COLO668 (cell line): ENCODE measurements at regions not wholly inside any gene's neighbourhood (a gene's known extent, or its start where the extent isn't known, plus 50 kb on each side); places are given as distances from the start of the nearest gene placed in this dataset.
"Not testable (repeated sequence)": the region's sequence is repeated elsewhere in the genome, so short reads cannot be mapped to it uniquely, and the experiment has no call there.

Experiments used
- DNase-seq: peaks from one replicate; lab custom pipeline; 2025; ENCODE audit not compliant: unreplicated experiment; lab: John Stamatoyannopoulos, UW

DNA sequence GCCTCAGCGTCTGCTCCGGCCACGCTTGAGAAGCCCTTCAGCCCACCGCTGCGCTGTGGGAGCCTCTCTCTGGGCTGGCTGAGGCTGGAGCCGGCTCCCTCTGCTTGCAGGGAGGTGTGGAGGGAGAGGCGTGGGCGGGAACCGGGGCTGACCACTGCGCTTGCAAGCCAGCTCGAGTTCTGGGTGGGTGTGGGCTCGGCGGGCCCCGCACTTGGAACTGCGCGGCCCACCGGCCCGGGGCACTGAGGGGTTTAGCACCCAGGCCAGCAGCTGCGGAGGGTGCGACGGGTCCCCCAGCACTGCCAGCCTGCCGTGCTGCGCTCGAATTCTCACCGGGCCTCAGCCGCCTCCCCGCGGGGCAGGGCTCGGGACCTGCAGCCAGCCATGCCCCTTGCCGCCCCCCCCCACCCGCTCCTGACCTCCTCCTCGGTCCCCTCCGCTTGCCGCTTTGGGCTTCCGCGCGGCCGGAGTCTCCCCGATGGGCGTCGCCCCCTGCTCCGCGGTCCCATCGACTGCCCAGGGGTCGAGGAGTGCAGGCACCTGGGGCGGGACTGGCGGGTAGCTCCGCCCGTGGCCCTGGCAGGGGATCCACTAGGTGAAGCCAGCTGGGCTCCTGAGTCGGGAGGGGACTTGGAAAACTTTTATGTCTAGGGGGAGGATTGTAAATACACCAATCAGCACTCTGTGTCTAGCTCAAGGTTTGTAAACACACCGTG, 106.7 kb downstream of the RAP2B start:
- DNase-seq = no peak

GRCh38 chr3:153269730-153270129, 107.7 kb downstream of the RAP2B start:
- no peak for DNase-seq

- DNase-seq = no peak
Measured at GRCh38 chr3:153273217-153273616, 111.2 kb downstream of the RAP2B start.

GRCh38 chr3:153273767-153274435, 111.9 kb downstream of the RAP2B start:
- no peak for DNase-seq

DNA sequence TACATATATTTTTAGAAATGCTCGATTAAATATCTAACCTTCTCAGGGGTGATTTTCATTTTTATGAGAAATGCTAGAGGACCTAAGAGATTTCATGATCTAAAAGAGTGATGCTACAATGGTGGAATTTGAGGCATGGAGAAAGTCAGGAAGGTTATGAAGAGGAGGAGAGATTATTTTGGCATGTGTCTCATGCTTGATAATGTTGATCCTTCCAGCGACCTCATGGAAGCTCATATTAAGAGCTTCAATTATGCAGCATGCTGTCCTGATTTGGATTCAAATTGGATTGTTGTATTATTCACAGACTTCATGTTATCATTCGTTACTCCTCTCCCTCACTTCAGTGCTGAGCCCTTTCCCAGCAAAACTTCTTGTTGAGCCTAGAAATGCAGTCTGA, 112.5 kb downstream of the RAP2B start:
- no peak for DNase-seq

DNA sequence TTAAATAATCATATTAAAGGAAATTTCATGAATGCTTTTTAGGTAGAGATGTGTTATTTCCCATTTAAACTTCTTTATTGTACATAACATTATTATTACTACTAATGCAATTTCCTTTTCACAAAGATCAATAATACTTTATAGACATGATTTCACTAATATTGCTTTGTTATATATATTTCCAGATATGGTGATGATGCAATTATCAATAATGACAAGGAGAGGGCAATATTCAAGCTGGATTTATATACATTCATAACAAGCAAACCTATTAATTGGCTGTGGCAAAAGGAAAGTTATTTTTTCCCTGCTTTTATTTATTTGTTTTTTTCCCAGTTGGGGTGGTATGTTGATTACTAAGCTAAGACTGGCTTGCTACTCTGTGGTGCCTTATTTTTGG, 113.5 kb downstream of the RAP2B start:
- DNase-seq = no peak

DNA sequence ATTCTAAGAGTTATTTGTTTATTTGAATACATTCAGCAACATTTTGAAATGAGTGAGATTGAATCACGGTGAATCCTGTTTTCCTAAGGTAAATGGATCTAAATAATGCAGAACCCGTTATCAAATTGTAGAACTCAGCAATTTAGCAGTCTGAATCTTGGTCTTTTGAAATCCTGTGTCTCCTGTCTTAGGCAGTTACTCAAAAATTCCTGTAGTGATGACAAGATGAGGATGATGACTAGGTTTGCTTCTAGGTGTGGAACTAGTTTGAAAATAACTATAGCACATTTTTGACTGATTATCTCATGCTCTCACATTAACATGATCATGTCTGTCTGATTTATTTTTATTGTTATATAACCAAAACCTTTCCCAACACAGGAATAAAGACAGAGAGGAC, 115.0 kb downstream of the RAP2B start:
- no peak for DNase-seq

DNA sequence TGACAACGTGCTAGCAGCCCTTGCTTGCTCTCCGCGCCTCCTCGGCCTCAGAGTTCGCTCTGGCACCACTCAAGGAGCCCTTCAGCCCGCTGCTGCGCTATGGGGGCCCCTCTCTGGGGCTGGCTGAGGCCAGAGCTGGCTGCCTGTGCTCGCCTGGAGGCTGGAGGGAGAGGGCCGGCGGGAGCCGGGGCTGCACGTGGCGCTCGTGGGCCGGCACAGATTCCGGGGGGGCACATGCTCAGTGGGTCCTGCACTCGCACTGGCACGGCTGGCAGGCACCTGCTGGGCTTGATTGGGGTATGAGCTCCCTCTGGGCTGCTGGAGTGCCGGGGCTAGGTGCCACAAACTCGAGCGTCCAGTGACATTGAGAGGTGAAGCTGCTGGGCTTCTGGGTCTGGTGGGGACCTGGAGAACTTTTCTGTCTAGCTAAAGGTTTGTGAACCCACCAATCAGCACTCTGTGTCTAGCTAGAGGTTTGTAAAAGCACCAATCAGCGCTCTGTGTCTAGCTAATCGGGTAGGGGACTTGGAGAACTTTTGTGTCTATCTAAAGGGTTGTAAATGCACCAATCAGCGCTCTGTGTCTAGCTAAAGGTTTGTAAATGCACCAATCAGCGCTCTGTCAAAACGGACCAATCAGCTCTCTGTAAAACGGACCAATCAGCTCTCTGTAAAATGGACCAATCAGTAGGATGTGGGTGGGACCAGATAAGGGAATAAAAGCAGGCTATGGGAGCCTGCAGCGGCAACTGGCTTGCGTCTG, 119.4 kb downstream of the RAP2B start:
- DNase-seq = not testable (repeated sequence)

- no peak for DNase-seq
Measured at GRCh38 chr3:153282355-153282754, 120.3 kb downstream of the RAP2B start.

DNA sequence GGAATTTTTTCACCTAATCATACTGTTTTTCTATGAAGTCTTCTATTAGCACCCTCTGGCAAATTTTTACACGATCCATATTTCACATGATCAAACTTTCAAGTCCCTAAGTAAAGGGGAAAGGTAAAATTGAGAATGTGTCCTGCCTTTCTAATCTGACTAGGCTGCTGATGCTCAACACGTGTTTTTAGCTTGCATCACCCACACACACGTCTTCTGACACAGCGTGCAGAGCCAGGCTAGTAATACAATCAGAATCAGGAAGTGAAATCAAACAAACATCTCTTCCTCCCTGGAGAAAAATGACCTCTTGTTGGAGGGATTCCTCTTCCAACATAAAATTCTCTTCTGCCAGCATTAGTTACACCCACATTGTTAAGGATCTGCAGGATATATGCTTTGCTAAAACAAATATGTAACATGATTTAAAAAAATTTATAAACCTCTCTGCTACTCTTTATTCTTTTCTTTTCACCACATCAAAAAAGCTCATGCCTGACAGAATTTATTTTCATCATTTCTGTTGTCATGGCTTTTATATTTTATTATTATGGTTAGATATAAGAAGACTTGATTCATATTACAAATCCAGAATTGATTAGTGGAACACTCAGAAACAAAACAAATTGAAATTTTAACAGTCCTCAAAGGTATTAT, 122.4 kb downstream of the RAP2B start:
- DNase-seq = no peak

DNA sequence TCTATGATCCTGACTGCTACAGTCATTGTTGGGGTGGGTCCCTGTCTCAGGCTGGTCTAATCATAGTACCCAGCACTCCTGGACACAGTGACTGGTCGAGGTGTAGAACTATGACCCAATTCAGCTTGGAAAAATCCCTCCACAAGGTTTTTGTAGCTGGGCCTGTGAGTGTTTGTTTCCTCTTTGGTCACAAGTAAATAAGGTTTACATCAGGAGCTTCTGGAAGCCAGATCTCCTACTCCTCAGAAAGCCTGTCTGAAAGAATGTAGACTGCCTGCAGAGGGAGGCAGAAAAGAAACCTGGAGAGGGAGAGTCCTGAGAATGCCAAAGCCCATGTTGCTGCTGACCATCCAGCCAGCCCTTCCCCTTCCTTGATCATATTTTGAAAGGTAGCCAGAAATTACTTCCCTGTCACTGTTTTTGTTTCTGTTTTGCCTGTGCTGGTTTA, 123.2 kb downstream of the RAP2B start:
- DNase-seq = no peak

- DNase-seq = no peak
Measured at GRCh38 chr3:153285982-153286381, 124.0 kb downstream of the RAP2B start.

GRCh38 chr3:153287017-153287416, 125.0 kb downstream of the RAP2B start:
- no peak for DNase-seq

DNA sequence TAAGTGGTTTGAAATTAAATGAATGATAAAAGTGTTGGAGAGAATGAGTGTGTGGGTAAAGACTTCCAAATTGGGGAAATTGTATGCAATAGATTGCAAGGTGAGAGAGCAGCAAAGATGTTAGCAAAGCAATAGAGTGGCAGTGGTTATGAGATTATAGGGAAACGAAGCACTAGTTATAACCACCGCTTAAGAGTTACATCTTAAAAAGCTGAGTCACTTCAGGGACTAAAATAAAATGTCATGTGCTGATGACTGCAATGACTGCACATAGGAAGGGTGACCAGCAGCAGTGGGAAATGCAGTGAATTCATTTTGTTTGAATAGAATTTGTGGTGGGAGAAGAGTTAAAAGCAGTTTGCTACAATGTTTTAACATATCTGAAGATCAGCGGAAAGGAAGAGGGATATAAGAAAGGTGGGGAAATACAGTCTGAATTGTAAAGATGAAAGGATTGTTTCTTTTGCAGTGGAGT, 127.3 kb downstream of the RAP2B start:
- DNase-seq = no peak

DNA sequence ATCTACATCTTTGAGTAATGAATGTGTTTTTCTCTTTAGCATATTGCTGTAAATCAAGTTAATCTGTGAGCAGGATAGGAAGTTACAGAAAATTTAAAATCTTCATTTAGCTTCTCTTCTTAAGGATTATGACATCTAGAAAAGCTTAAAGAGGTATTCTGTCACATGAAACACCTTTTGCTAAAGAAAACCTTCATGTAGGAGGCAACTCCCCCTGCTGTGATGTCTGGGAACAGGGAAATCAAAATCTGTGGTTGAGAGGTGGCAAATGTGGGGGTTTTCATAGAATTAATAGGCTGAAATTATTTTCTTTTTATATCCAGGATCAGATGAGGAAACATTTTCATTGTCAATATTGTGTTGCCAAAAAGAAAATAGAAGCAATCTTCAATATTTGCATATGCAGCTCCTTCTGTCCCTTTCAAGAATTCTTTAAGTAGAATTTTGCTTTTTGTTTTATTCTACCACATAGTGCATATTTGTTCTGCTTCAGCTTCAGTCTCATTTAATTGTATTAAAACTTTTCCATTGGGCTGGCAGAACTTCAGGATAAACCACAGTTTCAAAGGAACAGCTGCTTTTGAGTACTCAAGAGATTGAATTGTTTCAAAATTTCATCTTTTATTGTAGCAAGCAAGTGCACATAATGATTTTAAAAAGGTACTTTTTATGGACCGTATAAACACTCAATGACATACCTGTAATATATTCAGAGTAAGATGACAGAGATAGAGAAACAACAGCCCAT, 128.4 kb downstream of the RAP2B start:
- no peak for DNase-seq

- no peak for DNase-seq
Measured at GRCh38 chr3:153291059-153291685, 129.1 kb downstream of the RAP2B start.

DNA sequence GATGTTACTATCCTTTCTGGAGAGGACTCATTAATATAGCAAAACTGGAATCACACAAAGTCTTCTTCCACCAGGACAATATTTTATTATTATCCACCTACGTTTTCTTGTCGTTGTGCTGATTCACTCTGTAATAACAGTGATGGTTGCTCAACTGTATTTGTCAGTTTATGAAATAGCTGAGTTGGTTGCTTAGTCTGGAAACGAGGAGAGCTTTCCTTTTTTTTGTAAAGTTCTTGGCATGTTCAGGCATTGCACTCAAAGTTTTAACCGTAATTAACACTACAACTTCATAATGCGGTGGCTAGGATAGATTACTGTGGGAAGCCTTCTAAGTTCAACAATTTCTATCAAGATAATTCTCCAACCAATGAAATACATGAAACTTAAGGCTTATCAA, 131.2 kb downstream of the RAP2B start:
- DNase-seq = no peak

DNA sequence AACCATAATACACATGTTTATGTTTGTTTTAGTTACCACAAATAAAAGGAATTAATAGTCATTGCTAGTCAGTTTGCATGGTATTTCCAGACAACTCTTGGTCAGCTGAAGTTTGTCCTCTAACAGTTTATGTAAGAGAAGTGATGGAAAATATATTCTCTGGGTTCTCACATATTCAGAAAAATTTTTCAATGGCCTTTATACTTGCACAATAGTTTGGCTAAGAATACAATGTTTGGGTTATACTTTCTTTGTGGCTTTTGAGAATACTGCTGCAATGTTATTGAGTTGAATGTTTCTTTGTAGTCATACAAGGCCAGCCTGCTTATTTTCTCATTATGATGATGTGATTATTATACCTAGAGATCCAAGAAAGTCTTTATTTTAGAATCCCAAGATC, 133.9 kb downstream of the RAP2B start:
- DNase-seq = no peak

GRCh38 chr3:153305189-153305588, 143.2 kb downstream of the RAP2B start:
- no peak for DNase-seq

DNA sequence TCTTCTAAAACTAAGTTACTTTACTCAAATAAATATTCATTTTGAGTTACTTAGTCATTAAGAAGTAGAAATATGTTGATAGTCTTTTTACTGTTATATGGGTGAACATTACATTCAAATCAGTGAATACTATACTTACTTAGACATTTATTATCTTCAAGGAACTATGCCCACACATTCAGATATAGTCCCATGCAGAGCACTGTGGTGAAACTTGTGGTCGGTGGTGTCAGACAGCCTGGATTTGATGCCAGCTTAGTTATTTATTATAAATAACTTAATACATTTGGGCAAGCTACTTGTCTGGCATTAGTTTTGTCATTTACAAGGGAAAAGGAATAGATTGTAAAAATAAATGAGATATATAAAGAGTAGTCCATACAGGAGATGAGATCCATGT, 149.5 kb downstream of the RAP2B start:
- DNase-seq = no peak
